Neuronal stem cell (in vitro differentiated cells): ENCODE measurements at regions not wholly inside any gene's neighbourhood (a gene's known extent, or its start where the extent isn't known, plus 50 kb on each side); places are given as distances from the start of the nearest gene placed in this dataset.

Experiments
- DNase-seq: peaks from one replicate; pipeline ENCODE4 v3.0.0-alpha.2; 2013; ENCODE audit warnings: low spot score
- H2AFZ ChIP-seq: one replicate; pipeline ENCODE4 v1.6.1; 2013; ENCODE audit warnings: mild to moderate bottlenecking, low read length, inconsistent platforms
- H2AK5ac ChIP-seq: 2 replicates; pipeline ENCODE4 v1.6.1; 2013; ENCODE audit warnings: low read depth, mild to moderate bottlenecking, inconsistent platforms, low read length, moderate library complexity, mixed read lengths
- H2BK120ac ChIP-seq: 2 replicates; pipeline ENCODE4 v1.6.1; 2013; ENCODE audit warnings: low read depth, mild to moderate bottlenecking, inconsistent platforms, low read length, moderate library complexity, mixed read lengths
- H2BK12ac ChIP-seq: one replicate; pipeline ENCODE4 v1.6.1; 2013; ENCODE audit warnings: low read length, inconsistent platforms
- H2BK15ac ChIP-seq: 2 replicates; pipeline ENCODE4 v1.6.1; 2013; ENCODE audit warnings: mild to moderate bottlenecking, low read length, inconsistent platforms, mixed read lengths
- H2BK5ac ChIP-seq: one replicate; pipeline ENCODE4 v1.6.1; 2013; ENCODE audit warnings: inconsistent platforms, mild to moderate bottlenecking, low read length, moderate library complexity
- H3K14ac ChIP-seq: one replicate; pipeline ENCODE4 v1.6.1; 2013; ENCODE audit warnings: low read length, inconsistent platforms
- H3K18ac ChIP-seq: 2 replicates; pipeline ENCODE4 v1.6.1; 2013; ENCODE audit warnings: low read length, inconsistent platforms
- H3K23ac ChIP-seq: 2 replicates; pipeline ENCODE4 v1.6.1; 2013; ENCODE audit warnings: low read depth, mild to moderate bottlenecking, mixed read lengths, low read length, inconsistent platforms; ENCODE audit not compliant: poor library complexity
- H3K27ac ChIP-seq: replicated peaks from 3 replicates; pipeline ENCODE4 v1.5.1; 2013; ENCODE audit warnings: low read length, inconsistent platforms
- H3K27me3 ChIP-seq, 3 experiments: 2 replicates each; pipeline ENCODE4 v1.6.1; 2013; ENCODE audit warnings: low read length in 3 of 3, mild to moderate bottlenecking in 2 of 3, inconsistent platforms in 1 of 3, low read depth in 1 of 3, mixed read lengths in 1 of 3, moderate library complexity in 1 of 3; ENCODE audit not compliant: control insufficient read depth in 3 of 3, insufficient read depth in 3 of 3
- H3K36me3 ChIP-seq, 2 donors: replicated peaks in 1 of 2; 2 replicates each; pipeline ENCODE4 v1.6.1; 2013; ENCODE audit warnings: low read length in 2 of 2; ENCODE audit not compliant: control insufficient read depth in 2 of 2, insufficient read depth in 2 of 2
- H3K4ac ChIP-seq: 2 replicates; pipeline ENCODE4 v1.6.1; 2013; ENCODE audit warnings: inconsistent platforms, mild to moderate bottlenecking, low read length, moderate library complexity
- H3K4me1 ChIP-seq, 2 donors: 1 replicate in 1 of 2; 2 replicates in 1 of 2; pipeline ENCODE4 v1.6.1; 2013; ENCODE audit warnings: low read length in 2 of 2, low read depth in 1 of 2; ENCODE audit not compliant: control insufficient read depth in 2 of 2, insufficient read depth in 1 of 2
- H3K4me2 ChIP-seq: one replicate; pipeline ENCODE4 v1.6.1; 2013; ENCODE audit warnings: mild to moderate bottlenecking, low read length, inconsistent platforms; ENCODE audit not compliant: insufficient read depth, poor library complexity, severe bottlenecking
- H3K4me3 ChIP-seq, 2 donors: 2 replicates each; pipeline ENCODE4 v1.5.1; 2013; ENCODE audit warnings: low read length in 2 of 2, mild to moderate bottlenecking in 2 of 2, inconsistent platforms in 1 of 2, moderate library complexity in 1 of 2
- H3K79me1 ChIP-seq: one replicate; pipeline ENCODE4 v1.6.1; 2013; ENCODE audit warnings: low read depth, mild to moderate bottlenecking, inconsistent platforms, low read length, moderate library complexity
- H3K9ac ChIP-seq: one replicate; pipeline ENCODE4 v1.6.1; 2013; ENCODE audit warnings: mild to moderate bottlenecking, low read depth, low read length, inconsistent platforms; ENCODE audit not compliant: poor library complexity
- H3K9me3 ChIP-seq, 2 donors: replicated peaks in 1 of 2; 2 replicates each; pipeline versions ENCODE3 to v1.6.1; 2013; ENCODE audit warnings: low read length in 2 of 2, mild to moderate bottlenecking in 2 of 2, inconsistent platforms in 1 of 2, low read depth in 1 of 2, mixed read lengths in 1 of 2, moderate library complexity in 1 of 2; ENCODE audit not compliant: control insufficient read depth in 2 of 2, insufficient read depth in 1 of 2
- H4K8ac ChIP-seq: one replicate; pipeline ENCODE4 v1.6.1; 2013; ENCODE audit warnings: low read depth, mild to moderate bottlenecking, inconsistent platforms, low read length, moderate library complexity
- H4K91ac ChIP-seq: one replicate; pipeline ENCODE4 v1.6.1; 2013; ENCODE audit warnings: low read length, low read depth, mild to moderate bottlenecking, inconsistent platforms; ENCODE audit not compliant: poor library complexity
- WGBS, 2 donors: extraction: QIAGEN DNeasy Blood & Tissue Kit; methylation state at CpG; one replicate each; pipeline ENCODE4 v1.1.7; 2013; ENCODE audit warnings: missing lambda C conversion rate in 2 of 2, mixed read lengths in 1 of 2; ENCODE audit not compliant: insufficient read length in 2 of 2, insufficient replicate concordance in 1 of 2; ENCODE audit errors: extremely low coverage in 2 of 2; 5-methylcytosine and 5-hydroxymethylcytosine counted together

- no peak for DNase-seq
- H3K4me3 ChIP-seq, result no peak overlapping the region
- WGBS, 2 donors, result no CpG with 5 or more reads among the region's 4 CpGs
Measured at GRCh38 chr5:53179691-53180090, 70.1 kb upstream of the MOCS2 start.

DNA sequence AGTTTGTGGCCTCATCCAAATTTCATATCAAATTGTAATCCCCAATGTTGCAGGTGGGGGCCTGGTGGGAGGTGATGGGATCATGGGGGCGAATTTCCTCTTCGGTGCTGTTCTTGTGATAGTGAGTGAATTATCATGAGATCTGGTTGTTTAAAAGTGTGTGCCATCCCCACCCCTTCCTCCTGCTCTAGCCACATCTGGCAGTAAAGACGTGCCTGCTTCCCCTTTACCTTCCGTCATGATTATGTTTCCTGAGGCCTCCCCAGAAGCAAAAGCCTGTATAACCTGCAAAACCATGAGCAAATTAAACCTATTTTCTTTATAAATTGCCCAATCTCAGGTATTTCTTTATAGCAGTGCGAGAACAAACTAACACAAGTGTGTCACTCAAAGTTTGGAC is 71.0 kb upstream of the MOCS2 start:
- Histone ChIP-seq H4K91ac (no peak overlapping the region), H3K79me1 (no peaks in the 10 kb centered on the region), H2BK120ac (no peak overlapping the region), H3K36me3 (no peaks in the 10 kb centered on the region), H3K18ac (no peak overlapping the region), H3K27me3 (no peaks in the 10 kb centered on the region), H3K4ac (no peak overlapping the region), H2BK5ac (no peak overlapping the region), H3K14ac (no peak overlapping the region), H3K9me3 (no peaks in the 10 kb centered on the region), H3K4me1 (no peaks in the 10 kb centered on the region), H3K9ac (no peak overlapping the region), H4K8ac (no peak overlapping the region), H2BK15ac (no peak overlapping the region), H3K23ac (no peak overlapping the region), H3K4me2 (no peak overlapping the region), H2AK5ac (no peak overlapping the region), H3K4me3 (no peak overlapping the region), H2AFZ (no peak overlapping the region), H2BK12ac (no peak overlapping the region), H3K27ac (no peak overlapping the region)
- no peak for DNase-seq
- no CpG with 5 or more reads among the region's 5 CpGs for WGBS, 2 donors

More at GRCh38 chr5:53179691-53180090, 70.1 kb upstream of the MOCS2 start:
- Histone ChIP-seq H3K18ac (no peak overlapping the region), H2AK5ac (no peak overlapping the region), H4K91ac (no peak overlapping the region), H3K79me1 (no peaks in the 10 kb centered on the region), H4K8ac (no peak overlapping the region), H2BK12ac (no peak overlapping the region), H3K14ac (no peak overlapping the region), H2AFZ (no peak overlapping the region), H3K4me2 (no peak overlapping the region), H3K9ac (no peak overlapping the region), H2BK15ac (no peak overlapping the region), H3K27ac (no peak overlapping the region), H3K4ac (no peak overlapping the region), H3K23ac (no peak overlapping the region), H3K36me3 (no peaks in the 10 kb centered on the region), H2BK120ac (no peak overlapping the region), H3K27me3 (no peaks in the 10 kb centered on the region), H2BK5ac (no peak overlapping the region), H3K9me3 (no peaks in the 10 kb centered on the region), H3K4me1 (no peaks in the 10 kb centered on the region)

DNA sequence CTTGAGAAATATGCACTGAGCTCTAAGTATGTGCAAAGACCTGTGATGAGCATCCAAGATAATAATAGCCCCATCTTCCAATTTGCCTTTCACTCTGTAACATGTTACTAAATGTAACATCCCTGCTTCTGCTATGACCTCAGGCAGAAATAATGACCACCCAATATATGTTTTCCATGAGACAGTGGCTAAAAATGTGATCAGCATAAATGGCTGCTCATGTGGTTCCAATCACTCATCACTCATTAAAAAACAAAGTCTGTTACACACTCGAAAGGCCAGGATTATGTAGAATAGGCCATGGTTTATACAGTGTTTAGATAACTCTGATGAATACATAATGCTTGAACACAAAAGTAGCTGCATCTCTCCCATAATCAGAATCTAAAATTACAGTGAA is 71.4 kb upstream of the MOCS2 start:
- H3K4me2 ChIP-seq, result no peak overlapping the region
- no peak overlapping the region for H3K18ac ChIP-seq
- no peak overlapping the region for H2BK120ac ChIP-seq

GRCh38 chr5:53183880-53184279 is 74.3 kb upstream of the MOCS2 start:
- H3K18ac ChIP-seq, result no peak overlapping the region
- no peak for DNase-seq
- H2BK5ac ChIP-seq, result no peak overlapping the region
- no peak overlapping the region for H3K23ac ChIP-seq
- no peak overlapping the region for H2BK15ac ChIP-seq
- H3K36me3 ChIP-seq, result no peaks in the 10 kb centered on the region
- no peaks in the 10 kb centered on the region for H3K9me3 ChIP-seq
- H3K4me1 ChIP-seq, result no peaks in the 10 kb centered on the region
- H3K14ac ChIP-seq, result no peak overlapping the region
- WGBS, 2 donors, result no CpG with 5 or more reads among the region's 2 CpGs
- H2BK120ac ChIP-seq, result no peak overlapping the region
- no peak overlapping the region for H3K9ac ChIP-seq
- no peaks in the 10 kb centered on the region for H3K27me3 ChIP-seq
- H3K4me3 ChIP-seq, result no peak overlapping the region
- no peak overlapping the region for H4K91ac ChIP-seq
- H2AFZ ChIP-seq, result no peak overlapping the region
- H3K79me1 ChIP-seq, result no peaks in the 10 kb centered on the region
- H3K4ac ChIP-seq, result no peak overlapping the region
- no peak overlapping the region for H3K4me2 ChIP-seq
- no peak overlapping the region for H3K27ac ChIP-seq
- no peak overlapping the region for H4K8ac ChIP-seq
- no peak overlapping the region for H2BK12ac ChIP-seq
- no peak overlapping the region for H2AK5ac ChIP-seq

More for the DNA sequence above, 71.4 kb upstream of the MOCS2 start:
- H3K23ac ChIP-seq, result no peak overlapping the region
- H2AK5ac ChIP-seq, result no peak overlapping the region
- H3K14ac ChIP-seq, result no peak overlapping the region
- no CpG with 5 or more reads among the region's 1 CpG for WGBS, 2 donors
- no peaks in the 10 kb centered on the region for H3K79me1 ChIP-seq
- H4K8ac ChIP-seq, result no peak overlapping the region
- H3K4me1 ChIP-seq, result no peaks in the 10 kb centered on the region
- H3K9me3 ChIP-seq, result no peaks in the 10 kb centered on the region
- H3K4ac ChIP-seq, result no peak overlapping the region
- no peaks in the 10 kb centered on the region for H3K36me3 ChIP-seq
- H2BK12ac ChIP-seq, result no peak overlapping the region
- H3K4me3 ChIP-seq, result no peak overlapping the region
- no peak for DNase-seq
- H3K27me3 ChIP-seq, result no peaks in the 10 kb centered on the region
- H3K9ac ChIP-seq, result no peak overlapping the region
- no peak overlapping the region for H2AFZ ChIP-seq
- H2BK15ac ChIP-seq, result no peak overlapping the region
- H3K27ac ChIP-seq, result no peak overlapping the region
- H4K91ac ChIP-seq, result no peak overlapping the region
- no peak overlapping the region for H2BK5ac ChIP-seq
